ENCODE measurements at regions not wholly inside any gene's neighbourhood (a gene's known extent, or its start where the extent isn't known, plus 50 kb on each side); places are given as distances from the start of the nearest gene placed in this dataset.
"Not testable (repeated sequence)": the region's sequence is repeated elsewhere in the genome, so short reads cannot be mapped to it uniquely, and the experiment has no call there.

DNA sequence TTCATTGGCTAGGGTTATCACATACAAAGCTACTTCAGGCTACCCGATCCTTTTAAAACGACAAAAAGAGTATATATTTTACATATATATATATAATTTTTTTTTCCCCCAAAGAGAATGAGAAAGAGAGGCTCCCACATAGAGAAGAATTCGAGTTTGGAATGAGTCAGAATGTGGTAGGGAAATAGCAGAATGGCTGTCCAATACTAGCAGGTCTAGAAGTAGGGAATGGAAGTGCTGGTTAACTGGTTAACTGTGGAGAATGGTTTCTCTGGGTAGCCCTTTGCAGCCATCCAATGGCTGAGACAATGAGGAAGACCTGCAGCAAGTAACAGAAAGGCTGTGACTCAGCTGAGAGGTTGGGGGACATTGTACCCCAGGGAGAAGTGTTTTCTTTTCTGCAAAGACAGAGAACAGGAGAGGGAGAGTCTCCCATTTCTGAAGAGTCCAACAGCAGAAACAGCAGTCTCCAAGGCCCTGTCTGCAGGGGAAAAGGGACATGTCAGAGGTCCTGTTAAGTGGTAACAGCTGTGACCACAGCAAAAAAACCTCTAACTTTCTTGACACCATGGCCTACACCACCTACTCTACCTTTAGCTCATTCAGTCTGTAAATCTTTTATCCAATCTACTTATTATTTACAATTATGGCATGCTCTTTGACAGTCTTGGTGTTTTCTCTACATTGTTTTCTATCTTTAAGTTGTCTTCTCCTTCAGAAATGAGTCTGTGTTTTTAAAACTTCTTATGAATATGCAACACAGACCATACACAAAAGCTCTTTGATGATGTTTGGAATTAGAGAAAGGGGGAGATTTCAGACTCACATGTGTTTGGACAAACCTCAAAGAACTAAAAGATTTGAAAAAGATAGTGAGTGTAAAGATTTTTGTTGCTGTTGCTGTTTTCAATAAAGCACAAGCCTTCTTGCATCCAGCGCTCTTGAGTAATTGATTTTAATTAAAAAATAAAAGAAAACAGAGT lies 116.1 kb upstream of the SLC7A14 start:
- no peak for DNase-seq

DNA sequence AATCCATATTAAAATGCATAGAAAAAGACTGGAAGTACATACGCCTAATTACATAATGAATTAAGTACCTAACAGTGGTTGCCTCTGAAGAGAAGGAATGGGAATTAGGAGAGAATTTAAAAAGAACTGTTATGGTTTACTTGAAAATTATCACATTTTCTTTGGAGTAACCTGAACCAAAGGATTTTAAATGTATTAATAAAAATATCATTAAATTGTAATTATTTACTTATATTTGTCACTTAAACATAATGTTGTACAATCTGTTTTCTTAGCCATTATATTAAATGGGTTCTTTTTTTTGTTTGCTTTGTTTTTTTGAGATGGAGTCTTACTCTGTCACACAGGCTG lies 114.2 kb upstream of the SLC7A14 start:
- DNase-seq, result no peak

DNA sequence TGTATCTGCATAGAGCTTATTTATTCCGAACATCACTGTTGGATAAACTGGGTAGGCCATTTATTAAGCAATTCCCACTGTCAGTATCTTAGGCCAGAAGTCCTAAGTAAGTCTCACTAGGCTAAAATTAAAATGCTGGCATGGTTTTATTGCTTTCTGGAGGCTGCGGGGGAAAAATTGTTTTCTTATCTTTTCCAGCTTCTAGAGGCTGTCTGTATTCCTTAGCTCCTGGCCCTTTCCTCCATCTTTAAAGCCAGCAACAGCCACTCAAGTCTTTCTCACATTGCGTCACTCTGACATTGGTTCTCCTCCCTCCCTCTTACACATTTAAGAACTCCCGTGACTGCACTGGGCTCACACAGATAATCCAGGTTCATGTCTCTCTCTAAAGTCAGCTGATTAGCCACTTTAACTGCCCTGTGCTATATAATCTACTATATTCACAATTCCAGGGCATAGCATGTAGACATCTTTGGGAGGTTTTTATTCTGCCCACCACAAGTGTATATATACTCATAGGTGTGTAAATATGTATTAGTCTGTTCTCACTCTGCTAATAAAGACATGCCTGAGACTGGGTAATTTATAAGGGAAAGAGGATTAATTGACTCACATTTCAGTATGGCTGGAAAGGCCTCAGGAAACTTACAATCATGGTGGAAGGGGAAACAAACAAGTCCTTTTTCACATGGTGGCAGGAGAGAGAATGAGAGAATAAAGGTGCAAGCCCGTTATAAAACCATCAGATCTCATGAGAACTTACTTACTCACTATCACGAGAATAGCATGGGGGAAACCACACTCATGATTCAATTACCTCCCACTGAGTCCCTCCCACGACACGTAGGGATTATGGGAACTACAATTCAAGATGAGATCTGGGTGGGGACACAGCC lies 113.5 kb upstream of the SLC7A14 start:
- DNase-seq, result no peak

DNA sequence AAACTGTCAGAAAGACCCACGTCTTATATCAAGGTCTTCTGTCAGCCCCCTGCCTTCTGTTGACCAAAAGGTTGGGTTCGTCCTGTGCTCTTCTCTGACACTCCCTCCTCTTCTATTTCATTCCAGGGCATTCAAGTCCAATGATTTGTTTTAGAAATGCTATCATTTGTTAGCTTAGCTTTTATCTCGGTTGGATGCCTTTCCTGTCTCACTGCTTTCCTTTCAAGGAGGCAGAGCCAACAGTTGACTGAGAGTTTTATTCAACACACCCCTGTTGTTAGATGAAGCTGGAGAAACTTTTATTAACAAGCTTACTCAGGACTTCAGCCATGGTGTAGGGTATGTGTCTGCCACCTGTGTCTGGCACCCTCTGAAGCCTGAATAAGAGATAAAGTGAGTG lies 112.0 kb upstream of the SLC7A14 start:
- no peak for DNase-seq

DNA sequence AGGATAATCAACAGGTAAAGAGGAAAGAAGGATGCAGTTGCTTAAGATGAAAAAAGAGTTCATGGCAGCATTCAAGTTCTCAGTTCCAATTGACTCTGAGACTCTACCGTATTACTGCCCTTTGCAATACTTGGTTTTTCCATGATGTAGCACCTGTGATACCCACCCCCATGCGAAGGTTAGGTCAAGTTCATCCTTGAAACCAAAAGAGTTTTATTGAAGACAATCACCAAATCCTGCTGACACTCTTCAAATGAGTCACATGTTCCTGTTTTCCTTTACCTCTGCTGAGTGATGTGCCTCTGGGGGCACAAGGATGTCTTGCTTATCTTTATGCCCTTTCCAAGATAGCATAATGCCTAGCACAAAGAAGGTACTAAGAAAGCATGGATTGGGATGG lies 111.3 kb upstream of the SLC7A14 start:
- no peak for DNase-seq

DNA sequence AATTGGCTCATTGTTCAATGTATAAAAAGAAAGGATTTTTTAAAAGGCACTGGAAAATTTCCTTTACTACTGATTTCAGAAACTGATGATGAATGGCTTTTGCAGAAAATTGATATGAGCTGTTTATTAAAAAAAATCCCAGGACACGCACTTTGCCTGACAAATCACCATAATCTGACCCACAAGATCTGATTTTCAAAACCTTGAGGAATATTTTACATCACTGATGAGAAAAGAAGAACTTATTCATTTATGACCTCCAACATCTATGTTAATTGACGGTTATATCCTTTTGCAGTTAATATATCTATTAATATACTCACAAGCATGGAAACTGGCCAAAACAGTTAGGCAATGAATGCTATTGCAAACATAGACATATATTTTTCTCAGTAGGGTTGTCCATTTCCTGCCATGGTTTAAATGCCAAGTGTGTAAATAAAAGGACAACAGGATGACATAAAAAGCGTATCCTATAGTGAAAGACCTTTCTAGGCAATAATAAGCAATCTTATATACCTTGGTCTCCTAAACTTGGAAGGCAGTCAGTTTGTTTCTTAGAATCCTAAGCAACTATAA lies 109.7 kb upstream of the SLC7A14 start:
- no peak for DNase-seq

DNA sequence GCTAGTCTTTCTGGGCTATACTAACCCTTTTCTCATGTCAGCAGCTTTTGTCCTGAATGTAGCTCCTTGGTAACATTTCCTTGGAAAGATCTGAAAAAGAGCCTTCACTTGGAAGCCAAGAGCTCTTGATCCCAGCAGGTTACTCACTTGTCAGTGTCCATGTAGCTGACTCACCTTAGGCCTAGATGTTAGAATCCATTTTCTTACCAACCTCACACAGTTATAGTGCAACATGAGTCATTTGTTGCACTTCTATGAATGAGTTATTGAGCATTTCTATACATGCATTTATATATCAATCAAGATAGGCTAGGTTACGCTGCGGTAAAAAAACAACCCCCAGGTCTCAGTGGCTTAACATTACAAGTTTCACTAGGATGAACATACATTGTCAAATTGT lies 106.8 kb upstream of the SLC7A14 start:
- no peak for DNase-seq

DNA sequence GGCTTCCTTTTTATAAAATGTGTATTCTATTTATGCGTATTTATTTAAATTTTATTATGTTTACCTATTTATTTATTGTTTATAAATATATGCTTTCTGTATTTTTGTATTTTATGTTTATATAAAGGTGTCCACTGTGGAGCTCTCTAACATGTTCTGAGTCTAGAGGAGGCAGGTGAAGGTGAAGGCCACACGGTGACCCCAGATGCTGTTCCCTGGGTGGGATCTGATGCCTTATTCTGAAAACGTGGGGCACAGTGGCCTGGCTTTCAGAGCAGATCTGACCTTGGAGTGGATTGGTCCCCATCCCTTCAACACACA lies 104.7 kb upstream of the SLC7A14 start:
- DNase-seq, result no peak

DNA sequence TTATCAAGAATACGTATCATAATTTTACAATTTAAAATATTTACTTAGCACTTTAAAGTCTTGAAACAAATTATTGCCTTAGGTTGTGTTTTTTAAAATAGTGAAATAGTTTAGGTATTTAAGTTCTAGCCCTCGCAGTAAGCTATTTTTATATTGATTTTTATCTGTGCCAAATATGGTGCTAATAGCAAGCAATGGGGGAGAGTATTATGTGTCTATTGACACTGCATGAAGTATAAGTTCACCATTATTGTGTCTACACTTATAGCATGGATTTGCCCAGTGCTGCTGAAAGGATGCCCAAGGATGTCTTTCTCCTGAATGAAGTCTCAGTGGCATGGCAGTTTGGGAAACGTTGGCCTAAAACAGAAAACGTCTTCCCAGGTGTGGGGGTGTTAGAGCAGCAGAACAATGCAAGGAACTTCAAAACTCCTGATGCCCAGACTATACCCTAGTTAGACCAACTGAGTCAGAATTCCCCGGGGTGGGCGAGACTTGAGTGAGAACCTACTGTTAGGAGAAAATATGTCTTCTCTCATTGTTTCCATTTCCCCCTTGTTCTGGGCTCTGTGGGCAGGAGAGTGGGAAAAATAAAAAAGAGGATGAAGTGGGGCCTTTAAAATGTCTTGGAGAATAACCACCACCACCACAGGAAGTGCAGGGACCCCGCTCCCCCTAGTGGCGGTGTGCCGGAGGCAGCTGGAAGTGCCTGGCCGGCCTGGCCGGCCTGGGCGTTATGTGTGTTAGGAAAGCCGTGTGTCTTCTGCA lies 104.2 kb upstream of the SLC7A14 start:
- peak; percentile 2 for DNase-seq

DNA sequence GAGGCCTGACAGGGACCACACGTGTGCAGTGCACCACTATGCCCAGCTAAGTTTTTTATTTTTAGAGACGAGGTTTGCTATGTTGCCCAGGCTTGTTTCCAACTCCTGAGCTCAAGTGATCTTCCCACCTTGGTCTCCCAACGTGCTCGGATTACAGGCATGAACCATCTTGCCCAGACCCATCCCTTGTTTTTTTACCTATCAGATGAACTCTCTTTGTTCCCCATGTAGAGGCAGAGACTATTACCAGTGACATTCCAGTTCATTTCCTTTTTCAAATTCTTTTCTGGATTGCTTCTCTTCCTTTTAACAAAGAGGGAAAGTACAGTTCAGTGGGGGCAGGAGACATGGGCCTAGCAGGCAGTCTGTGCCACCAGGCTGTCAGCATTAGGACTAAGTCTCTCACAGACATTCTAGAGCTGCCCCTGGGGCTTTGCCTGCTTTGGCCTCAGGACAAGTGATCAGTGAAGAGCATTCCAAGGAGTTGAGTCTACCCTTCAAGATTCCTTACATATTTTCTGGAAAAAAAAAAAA lies 103.5 kb upstream of the SLC7A14 start:
- no peak for DNase-seq

DNA sequence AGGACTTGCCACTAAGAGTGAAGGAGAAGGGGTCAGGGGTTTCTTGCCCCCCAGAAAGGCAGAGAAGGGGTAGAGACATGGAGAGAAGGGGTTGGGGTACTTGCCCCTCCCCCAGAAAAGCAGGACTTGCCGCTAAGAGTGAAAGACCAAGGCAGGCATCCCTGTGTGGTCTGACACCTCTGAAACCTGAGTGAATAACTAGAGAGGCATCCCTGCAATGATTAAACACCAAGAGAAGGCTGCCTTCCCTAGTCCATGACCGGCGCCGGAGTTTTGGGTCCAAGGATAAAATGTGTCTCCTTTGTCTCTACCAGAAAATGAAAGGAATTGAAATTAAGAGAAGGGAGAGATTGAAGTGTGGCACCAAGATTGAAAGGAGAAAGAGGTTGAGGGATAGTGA lies 102.3 kb upstream of the SLC7A14 start:
- DNase-seq, result not testable (repeated sequence)

DNA sequence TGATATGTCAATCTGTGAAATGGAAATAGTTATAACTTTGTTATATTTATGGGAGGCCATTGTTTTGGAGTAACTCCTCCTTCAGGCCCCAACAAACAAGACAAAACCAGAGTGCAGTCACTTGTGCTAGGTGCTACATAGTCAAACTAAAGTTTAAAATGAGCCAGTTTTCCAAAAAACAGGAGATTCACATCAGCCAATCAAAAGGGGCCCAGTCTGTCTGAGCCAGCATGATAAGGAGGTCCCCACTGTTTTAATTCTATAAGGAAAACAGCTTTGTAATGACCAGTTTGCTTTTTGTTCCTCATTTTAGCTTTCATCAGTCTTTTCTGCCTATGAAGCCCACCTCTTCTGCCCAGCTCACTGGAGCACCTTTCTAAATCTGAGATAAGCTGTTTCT lies 94.7 kb upstream of the SLC7A14 start:
- DNase-seq, result no peak

DNA sequence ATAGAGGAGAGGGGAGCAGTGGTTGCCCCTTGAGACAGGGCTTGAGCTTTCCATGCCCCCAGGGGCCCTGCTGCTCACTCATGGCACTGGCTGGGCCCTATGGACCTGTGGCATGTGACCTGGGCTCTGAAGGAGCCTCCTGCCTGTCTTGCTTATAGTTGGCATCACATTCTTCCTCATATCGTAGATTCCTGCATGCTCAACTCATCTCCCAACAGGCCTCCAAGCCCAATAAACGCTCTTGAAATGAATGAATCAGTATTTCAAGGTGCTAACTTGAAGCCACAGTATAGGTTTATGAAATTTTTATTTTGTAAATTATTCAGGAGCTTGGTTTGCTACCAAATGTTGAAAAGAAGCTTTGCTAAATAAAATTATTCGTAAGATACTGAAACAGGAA lies 93.3 kb upstream of the SLC7A14 start:
- no peak for DNase-seq

DNA sequence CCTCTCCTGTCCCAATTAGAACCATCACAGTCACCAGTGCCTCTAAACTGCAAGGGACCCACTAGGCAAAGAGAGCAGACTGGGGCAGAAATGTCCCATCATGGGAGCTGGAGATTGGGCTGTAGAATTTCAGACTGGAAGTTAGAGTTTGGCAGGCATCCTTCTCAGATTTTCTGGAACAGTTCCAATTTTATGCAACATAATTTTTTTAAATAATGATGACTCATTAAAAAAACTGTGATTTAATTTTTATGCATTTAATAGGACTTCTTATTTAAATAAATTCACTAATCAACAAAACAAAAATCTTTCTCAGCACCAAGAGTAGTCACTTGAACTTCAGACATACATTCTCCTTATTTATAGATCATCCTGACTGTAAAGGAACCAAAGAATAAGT lies 84.6 kb upstream of the SLC7A14 start:
- DNase-seq, result no peak

DNA sequence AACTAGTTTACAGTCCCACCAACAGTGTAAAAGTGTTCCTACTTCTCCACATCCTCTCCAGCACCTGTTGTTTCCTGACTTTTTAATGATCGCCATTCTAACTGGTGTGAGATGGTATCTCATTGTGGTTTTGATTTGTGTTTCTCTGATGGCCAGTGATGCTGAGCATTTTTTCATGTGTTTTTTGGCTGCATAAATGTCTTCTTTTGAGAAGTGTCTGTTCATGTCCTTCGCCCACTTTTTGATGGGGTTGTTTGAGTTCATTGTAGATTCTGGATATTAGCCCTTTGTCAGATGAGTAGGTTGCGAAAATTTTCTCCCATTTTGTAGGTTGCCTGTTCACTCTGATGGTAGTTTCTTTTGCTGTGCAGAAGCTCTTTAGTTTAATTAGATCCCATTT lies 77.1 kb upstream of the SLC7A14 start:
- not testable (repeated sequence) for DNase-seq

DNA sequence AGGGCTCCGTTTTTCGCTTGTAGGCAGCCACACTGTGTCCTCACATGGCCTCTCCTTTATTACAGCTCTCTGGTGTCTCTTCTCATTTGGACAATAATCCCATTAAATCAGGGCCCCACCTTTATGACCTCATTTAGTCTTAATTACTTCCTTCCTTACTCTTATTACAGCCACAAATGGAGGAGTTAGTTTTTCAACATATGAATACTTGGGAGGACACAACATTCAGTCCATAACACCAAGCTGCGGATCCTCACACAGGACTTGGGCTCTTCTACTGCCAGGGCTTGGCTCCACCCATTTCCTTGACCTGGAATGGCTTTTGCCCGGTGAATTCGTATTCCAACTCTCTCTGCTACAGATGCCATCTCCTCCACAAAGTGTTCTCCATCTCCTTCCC lies 74.3 kb upstream of the SLC7A14 start:
- no peak for DNase-seq

DNA sequence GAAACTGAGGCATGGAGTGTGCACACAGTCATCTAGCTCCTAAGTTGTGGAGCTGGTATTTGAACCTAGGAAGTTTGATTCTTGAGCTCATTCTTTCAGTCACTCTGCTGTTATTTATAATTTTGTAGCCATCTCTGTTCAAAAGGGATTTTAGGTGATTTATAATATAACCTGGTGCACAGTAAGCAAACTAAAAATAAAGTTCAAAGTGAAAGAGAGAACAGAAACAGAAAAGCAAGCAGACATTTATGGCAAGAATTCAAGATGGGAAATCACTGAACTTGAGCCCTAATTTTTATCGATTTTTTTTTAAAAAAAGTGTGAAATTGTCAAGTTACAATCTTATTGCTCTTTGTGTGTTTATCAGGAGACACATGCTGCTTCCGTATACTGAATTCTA lies 71.4 kb upstream of the SLC7A14 start:
- no peak for DNase-seq

DNA sequence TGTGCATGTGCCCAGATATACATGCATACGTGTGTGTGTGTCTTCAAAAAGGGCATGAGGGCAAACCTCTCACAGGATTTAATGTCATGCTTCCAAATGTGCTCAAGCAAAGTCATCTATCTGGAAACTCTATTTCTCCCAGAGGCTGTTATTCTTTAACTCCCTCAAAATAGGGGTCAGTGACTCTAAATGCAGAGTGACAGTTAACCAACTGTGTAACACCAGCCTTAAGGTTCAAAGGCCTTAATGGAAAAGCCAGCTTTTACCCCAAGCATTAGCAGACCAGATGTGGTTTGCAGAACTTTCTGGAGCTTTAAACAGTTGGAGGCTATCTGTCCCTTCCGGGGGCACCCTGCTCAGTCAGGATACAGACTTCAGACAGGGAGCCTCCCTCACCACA lies 70.4 kb upstream of the SLC7A14 start:
- DNase-seq, result no peak

DNA sequence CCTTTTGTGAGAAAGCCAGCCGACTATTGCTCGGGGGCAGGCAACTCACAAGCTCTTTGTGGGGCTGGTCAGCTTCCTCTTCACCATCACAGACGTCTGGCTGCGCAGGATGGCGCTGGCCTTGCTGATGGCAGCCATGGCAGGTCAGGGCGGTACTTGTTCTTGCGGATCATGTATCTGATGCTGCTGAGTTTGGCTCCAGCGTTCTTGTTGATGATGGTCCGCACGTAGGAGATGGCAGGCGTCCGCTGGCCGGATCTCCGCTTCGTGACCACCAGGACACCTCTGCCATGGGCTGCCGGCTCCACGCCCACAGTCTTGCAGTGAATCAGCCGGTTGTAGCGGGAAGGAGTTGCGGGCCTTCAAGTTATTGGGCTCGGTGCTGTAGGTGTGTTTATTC lies 67.9 kb upstream of the SLC7A14 start:
- DNase-seq, result no peak

DNA sequence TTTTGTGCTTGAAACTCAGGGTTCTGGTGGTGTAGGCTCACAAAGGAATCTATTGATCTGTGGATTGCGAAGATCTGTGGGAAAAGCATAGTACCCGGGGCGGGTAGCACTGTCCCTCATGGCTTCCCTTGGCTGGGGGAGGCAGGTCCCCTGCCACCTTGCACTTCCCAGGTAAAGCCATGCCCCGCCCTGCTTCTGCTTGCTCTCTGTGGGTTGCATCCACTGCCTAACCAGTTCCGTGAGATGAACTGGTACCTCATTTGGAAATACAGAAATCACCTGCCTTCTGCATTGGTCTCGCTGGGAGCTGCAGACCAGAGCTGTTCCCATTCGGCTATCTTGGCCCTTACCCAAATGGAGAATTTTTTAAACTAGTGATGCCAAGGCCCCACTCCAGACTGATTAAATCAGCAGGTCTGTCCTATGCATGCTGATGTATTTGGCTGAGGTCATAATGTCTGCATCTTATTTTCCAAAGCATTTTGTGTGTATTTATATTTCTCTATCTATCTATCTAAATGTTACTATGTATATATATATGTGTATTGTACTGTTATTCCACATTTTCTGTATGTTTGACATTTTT lies 65.5 kb upstream of the SLC7A14 start:
- no peak for DNase-seq

DNA sequence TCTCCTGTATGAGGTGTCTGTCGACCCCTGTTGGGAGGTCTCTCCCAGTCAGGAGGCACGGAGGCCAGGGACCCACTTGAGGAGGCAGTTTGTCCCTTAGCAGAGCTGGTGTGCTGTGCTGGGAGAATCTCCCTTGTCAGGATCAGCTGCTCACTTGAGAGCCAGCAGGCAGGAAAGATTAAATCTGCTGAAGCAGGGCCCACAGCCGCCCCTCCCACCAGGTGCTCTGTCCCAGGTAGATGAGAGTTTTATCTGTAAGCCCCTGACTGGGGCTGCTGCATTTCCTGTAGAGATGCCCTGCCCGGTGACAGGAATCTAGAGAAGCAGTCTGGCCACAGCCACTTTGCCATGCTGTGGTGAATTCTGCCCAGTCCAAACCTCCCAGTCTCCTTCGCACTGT lies 64.7 kb upstream of the SLC7A14 start:
- not testable (repeated sequence) for DNase-seq

DNA sequence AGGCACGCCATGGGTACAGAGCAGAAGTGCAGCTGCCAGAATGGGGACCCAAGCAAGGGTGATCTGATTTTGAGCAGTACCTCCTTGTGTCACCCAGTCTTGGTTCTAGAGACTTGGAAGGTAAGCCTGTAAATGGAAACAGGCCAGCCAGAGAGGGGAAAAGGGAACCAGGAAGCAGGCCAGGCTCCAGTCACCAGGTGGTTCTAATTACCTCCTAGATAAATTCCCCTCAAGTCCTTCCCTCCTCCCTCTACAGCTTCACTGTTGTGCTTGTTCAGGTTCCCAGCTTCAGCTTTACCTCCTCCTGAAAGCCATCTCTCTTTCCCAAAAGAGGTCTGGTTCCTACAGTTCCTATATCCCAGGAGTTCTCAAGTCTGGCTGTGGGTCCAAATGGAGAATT lies 58.8 kb upstream of the SLC7A14 start:
- DNase-seq, result no peak
